Stimulated activated CD4-positive, alpha-beta T cell treated with anti-CD3 and anti-CD28 coated beads, Interleukin-12 subunit alpha, Interleukin-12 subunit beta, amount 100 ng/mL, for 24 hours (primary cell): ENCODE measurements at regions not wholly inside any gene's neighbourhood (a gene's known extent, or its start where the extent isn't known, plus 50 kb on each side); places are given as distances from the start of the nearest gene placed in this dataset.

Source experiments
- DNase-seq, 2 experiments: peaks; one replicate each; pipeline ENCODE4 v3.0.0-alpha.2; 2020; ENCODE audit warnings: low read depth in 2 of 2

DNA sequence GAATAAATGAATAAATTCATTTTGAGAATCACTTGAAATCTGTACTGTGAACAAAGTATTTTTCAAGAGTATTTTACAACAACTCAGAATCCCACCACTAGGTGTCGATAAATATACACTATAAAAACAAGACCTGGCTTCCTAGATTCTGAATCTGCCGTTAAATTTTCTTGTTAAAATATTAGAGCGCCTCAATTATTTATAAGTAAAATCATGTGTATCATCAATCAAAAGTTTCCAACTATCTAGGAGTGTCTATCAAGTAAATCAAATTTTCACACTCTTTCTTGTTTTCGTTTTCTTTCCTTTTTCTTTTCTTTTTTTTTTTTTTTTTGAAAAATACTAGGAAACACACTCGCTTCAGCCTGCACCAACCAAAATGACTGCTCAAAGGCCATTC, 179.2 kb upstream of the DCN start:
- DNase-seq: no peak

- DNase-seq: no peak
These were observed 174.8 kb upstream of the DCN start for GRCh38 chr12:91357381-91357780.

GRCh38 chr12:91356405-91356804, 173.8 kb upstream of the DCN start:
- no peak for DNase-seq

GRCh38 chr12:91355150-91356006, 172.8 kb upstream of the DCN start:
- DNase-seq: peak; percentile 17 to 36

GRCh38 chr12:91353266-91353665, 170.6 kb upstream of the DCN start:
- DNase-seq: no peak

DNA sequence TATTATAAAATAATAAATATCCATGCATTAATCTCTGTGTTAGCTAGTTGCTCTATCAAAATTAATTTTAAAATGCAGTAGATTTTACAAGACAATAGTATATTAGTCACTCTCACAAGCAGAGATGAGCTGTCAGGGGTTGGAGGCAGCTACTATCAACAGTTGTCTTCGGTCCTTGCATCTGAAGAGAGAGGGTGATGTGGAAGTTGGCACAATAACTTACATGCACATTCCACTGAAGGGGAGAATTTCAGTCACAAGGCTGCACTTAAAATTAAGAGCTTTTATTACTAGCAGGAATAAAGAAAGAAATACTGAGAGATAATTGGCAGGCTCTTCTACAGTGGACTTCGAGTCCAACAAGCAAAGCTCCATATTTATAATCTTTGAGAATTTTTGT, 166.9 kb upstream of the DCN start:
- no peak for DNase-seq

DNA sequence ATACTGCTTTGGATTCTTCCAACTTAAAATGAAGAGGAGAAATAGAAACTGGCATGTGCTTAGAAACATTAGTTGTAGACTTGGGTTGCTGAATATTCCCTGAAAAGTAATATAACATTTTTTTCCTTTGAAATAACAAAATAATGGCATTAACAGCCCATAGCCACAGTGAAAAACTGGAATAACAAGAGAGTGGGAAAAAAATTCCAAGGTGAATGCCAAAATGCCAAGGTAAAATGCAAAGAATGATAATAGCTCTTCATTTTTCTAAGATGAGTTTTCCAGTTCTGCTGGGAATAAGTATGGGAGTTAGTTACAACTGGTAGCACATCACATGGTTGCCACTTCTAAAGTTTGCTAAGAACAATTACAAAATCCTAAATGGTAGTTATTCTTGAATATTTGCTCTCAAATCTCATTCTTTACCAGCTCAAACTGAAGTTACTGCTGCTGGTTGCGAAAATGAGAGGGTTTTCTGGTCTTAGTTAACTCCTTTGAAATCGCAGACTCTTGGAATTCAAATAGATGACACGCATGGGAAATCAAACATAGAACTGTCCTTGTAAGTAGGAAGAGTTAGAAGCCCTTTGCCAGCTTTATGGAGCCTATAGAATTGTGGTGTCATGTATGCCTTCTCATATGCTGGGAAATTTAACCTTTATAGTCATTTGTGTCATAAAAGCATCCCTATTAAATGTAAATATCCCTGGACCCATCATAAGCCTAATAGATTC, 165.0 kb upstream of the DCN start:
- no peak for DNase-seq

DNA sequence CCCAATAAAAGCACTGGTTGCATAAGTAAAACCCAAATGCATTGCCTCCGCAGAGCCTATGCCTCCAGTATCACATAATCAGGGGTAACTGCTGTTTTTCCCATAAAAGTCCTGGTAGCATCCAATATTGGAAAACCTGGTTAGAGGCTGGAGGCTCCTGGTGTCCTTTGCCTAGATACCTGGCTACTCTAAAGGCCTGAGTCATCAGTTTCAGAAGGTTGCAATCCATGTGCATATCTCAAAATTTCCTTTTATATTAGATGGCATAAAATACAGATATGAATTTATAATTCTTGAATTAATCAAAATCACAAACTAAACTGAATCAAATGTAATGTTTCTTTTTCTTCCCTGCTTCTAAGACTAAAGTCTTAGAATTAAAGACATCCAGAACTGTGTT, 164.2 kb upstream of the DCN start:
- DNase-seq: no peak

DNA sequence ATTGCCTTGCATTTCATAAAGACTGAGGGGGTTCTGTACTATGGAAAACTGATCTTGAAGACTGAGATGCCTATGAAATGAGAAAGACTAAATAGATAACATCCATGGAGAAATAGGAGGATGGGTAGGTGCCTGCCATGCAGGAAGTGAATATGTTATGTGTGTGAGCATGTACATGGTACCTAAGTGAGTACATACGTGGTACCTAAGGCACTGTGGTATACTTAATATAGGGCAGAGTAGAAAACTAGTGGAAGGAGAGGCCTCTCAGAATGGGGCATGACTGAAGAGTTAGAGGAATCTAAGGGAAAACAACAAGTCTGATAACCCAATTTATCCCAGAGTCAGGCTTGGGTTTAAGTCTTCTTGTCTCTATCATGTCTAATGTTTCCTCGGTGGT, 161.8 kb upstream of the DCN start:
- no peak for DNase-seq

GRCh38 chr12:91343010-91343409, 160.4 kb upstream of the DCN start:
- no peak for DNase-seq

GRCh38 chr12:91339106-91339505, 156.5 kb upstream of the DCN start:
- no peak for DNase-seq

GRCh38 chr12:91335699-91336098, 153.1 kb upstream of the DCN start:
- DNase-seq: no peak

- no peak for DNase-seq
These were observed 151.3 kb upstream of the DCN start for GRCh38 chr12:91333966-91334365.

DNA sequence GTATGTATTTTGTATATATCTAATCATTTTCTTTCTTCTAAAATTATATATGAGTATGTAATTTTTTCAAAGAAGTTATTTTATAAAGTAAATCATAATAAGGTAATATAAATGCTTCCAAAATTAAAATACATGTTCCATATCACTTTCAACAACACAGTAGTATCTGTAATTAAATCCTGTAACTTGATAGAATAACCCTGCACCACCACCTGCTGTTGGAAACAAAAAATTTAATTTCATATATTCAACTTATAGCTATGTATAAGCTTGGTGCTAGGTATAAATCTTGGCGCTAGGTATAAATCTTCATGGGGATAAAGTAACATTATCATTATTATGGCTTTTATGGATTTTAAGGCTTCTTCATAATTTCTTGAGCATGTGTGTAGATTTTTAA, 149.7 kb upstream of the DCN start:
- no peak for DNase-seq

GRCh38 chr12:91331371-91331770, 148.8 kb upstream of the DCN start:
- no peak for DNase-seq

DNA sequence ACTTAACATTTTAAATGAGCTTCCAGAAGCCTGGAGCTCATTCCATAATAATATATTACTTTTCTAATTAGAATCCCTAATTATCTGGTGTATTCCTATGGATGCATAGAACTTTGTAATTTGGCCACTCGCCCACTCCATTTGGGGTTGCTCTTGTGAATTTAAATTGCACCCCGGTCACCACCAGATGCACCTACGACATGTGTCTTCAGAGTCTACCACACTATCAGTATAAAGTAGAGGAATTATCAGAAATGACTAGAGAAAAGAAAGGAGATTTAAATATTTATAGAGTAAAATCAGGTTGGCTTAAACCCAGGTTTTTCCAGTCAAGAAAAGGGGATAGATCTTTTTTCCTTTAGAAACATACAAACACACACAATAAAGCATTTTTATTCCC, 145.8 kb upstream of the DCN start:
- DNase-seq: no peak

DNA sequence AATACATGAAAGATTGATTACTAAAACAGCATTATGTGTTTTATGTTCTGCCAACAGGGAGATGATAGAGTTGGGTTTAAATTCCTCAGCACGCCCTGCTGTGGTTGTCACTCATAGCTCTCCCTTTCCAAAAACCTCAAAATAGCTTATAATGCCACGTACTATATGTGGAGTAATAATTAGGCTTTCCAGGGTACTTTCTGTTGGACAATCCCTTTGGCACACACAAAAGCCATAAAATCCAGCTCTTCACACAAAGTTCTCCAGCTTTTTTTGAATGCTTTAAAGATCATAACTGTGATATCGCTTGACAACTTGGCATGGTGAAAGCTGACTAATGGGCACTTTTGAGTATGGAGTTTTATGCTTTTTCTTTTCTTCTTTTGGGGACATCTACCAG, 145.3 kb upstream of the DCN start:
- DNase-seq: no peak

DNA sequence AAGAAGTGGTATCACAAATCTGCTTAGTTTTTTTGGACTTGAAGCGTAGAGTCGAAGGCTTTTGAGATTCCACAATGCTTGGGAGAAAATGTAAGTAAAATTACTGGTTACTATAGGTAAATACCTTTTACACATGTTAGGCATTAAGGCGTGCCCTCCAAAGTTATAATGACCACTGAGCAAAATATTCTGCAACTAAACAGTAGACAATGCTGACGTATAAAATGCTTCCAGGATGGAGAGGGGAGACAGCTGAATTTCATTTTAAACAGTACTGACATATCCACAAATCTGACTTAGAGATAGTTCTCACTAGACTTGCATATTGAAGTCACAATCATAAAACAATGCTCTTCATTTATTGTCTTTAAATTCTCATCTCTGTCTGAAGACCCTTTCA, 144.5 kb upstream of the DCN start:
- DNase-seq: no peak

DNA sequence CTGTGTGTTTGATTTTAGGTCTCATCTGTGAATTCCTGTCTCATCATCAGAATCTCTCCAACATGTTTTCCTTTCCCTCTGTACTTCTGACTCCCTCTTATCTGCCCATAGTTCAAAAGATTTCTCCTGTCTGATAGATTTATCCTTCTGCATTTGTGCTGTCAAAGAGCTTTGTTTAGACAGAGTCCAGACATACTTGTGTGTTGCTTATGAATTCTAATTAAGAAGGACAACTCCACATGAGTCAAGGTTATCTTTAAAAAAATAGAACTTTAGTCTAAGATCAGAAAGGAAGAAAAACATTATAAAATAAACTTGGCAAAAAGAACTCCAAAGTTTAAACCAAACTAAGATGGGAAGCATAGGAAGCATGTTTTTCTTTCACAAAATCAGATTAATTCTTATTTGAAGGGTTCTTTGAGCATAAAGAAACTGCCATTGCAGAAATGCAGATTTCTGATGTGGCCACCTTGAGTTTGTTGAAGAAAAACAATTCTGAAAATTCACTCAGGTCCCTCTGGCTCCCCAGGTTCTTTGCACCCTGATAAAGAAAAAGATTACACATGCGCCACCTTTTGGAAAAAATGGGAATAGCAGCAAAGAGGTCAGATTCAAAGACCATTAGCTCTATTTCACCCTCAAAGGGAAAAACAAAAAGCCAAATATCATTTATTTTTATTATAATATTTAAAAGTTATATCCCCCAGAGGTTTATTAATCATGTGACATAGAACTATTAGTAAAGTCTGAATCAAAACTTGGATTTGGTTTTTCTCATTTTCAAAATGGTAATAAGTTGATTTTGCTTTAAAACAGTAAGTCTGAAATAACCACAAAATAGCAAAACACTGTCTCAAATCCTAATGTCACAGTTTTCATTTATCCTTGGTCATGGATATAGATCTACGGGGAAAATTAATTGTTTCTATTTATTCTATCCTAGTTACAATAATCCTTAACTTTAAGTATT, 143.7 kb upstream of the DCN start:
- peak; percentile 2 to 13 for DNase-seq

DNA sequence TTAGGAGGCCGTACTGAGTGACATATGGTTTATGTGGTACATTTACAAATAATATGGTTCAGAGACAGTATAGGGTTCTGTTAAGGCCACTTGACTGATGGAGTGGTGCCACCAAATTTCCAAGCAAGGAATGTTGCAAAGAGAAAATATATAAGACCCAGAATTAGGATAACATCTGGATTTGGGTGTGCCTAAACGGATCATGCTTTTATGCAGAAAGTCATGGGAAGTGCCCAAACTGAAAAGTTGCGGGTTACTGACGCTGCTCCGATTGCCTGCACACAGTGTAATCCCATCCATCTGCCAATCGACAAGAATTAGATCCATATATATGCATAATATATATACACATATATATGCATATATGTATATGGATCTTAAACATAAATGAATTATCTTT, 138.4 kb upstream of the DCN start:
- DNase-seq: no peak

- DNase-seq: no peak
These were observed 136.6 kb upstream of the DCN start for GRCh38 chr12:91319071-91319760.

- no peak for DNase-seq
These were observed 134.7 kb upstream of the DCN start for GRCh38 chr12:91317306-91317705.
